GM19452 (cell line): ENCODE measurements at regions not wholly inside any gene's neighbourhood (a gene's known extent, or its start where the extent isn't known, plus 50 kb on each side); places are given as distances from the start of the nearest gene placed in this dataset.

Experiments
- ATAC-seq: cut with Tn5 transposase; IDR thresholded peaks from one replicate; pipeline ENCODE4 v1.9.1; 2021; ENCODE audit not compliant: unreplicated experiment

DNA sequence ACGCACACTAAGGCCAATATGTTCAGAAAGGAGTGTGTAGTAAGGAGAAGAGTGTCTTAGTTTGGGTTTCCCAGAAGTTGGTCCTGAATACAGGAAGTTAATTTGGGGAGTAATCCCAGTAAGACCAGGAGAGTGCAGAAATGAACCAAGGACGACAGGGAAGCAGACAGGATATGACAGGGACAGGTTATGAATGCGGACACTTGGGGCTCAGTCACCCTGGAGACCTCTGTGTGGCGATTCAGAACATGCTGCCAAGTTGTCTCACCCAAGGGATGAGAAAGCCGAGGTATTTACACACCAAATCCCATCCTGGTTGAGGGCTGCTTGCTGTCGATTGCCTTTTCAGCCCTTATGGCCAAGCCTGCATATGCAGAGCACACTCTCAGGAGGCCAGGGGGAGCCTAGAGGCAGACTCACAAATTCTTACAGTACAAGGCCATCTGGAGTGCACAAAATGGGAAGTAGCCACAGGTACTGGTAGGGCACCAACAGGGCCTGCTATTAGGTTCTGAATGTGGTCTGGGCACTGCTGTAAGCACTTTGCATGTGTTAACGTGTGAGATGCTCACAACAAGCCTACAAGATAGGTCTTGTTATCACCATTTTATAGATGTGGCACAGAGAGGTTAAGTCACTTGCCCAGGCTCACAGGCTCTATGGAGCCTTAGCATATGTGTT is 233.1 kb upstream of the ANKRD55 start:
- no peak for ATAC-seq

- ATAC-seq: no peak
Observed at GRCh38 chr5:56465769-56466135, 232.6 kb upstream of the ANKRD55 start.

- no peak for ATAC-seq
Observed at GRCh38 chr5:56464935-56465768, 232.0 kb upstream of the ANKRD55 start.

GRCh38 chr5:56463944-56464571 is 230.9 kb upstream of the ANKRD55 start:
- no peak for ATAC-seq

- ATAC-seq: no peak
Observed at GRCh38 chr5:56461584-56461983, 228.5 kb upstream of the ANKRD55 start.

- no peak for ATAC-seq
Observed at GRCh38 chr5:56460681-56461191, 227.6 kb upstream of the ANKRD55 start.

DNA sequence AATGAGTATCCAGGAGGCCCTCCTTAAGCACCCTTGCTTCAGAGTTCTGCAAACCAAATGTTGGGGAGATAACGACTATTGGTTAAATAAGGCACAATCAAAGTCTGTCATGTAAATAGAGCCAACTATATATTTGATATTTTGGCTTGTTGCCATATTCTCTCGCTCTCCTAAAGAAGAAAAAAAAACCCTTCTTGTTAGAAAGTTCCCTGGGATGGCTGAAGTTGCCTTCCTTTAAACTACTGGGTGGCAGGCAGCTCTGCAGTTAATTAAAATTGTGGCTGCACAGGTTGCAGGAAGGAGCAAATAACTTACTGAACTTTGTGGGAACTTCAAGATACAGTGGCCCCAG is 227.0 kb upstream of the ANKRD55 start:
- no peak for ATAC-seq

GRCh38 chr5:56459394-56460194 is 226.5 kb upstream of the ANKRD55 start:
- no peak for ATAC-seq

DNA sequence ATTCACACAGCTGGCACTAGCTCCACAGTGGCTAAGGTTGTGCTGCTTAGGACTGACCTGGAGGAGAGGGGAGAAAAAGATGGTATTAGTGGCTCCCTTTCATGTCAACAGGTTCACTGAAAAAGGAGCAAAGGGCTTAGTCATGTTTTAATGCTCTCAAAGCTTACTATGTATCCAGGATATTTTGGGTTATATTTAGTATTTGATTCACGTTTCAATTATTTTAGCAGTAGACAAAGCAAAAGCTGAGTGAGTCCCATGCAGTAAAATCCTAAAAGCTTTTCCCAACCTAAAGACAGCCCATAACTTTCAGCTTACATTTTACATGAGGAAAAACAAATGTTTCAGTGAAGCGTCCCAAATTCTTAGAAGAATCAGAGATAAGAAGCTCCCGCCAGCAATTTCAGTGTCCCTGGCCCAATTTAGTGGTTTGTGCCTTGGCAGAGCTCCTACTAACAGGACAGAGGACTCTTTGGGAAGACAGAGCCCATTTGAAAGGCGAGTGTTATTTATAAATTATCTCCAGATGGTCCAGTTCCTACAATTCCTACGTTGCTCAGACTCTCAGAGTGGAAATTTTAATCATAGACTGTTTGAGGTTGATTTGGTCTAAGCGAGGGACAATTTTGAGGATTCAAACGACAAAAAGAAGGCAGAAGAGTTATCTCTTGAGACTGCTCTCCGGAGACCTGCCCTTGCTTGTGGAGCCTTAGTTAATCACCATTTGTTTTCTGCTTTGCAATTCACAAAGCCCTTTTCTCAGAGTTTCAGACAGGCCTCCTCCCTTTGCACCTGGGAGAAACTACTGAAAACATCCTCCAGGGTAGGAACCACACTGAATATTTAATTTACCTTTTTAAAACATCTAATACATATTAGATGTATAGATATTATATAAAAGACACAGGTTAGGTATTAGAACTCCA is 225.0 kb upstream of the ANKRD55 start:
- no peak for ATAC-seq

DNA sequence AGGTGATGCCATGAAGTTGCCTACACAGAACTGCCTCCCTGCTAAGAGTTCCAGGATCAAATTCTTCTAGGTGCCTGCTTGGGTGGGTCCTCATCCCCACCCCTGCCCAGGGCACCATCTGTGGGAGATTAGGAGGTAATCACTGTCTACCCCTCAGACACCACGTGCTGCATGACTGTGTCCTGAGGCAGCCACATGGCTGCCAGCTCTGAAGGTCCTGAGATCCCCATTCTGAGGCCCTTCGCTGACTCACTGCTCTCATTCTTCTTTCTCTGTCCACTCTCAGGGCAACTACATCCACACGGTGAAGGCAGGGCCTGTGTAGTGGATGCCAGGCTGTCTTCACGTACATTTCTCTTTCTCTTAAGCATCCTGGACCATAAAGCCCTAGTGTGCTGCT is 222.9 kb upstream of the ANKRD55 start:
- ATAC-seq: no peak

- no peak for ATAC-seq
Observed at GRCh38 chr5:56455417-56455816, 222.3 kb upstream of the ANKRD55 start.

DNA sequence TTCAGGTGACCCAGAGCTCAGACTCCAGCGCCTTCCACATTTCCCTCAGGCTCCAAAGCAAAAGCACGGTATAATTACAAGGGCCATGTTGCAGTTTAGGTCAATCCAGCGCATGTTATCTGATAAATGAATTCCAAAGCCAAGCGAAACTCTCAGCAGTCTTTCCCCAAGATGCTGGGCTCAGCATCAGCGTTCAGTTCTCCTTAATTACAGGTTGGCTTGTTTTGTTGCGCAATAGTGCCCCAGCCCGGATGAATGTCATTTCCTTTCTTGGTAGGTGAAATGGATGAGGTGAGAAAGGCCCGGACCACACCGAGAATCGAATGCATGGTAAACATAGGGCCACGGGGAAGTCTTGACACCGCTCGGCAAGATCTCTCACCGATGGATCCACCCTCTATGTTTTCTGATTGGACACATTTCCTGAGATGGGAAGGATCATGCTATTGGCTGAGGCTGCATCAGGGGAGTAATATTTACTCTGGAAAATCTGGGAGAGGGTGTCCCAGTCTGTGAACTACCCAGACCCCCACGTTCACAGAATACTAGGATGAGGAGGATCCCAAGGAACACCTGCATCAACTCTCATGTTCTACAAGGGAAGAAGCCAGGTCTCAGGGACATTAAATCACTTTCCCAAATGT is 221.2 kb upstream of the ANKRD55 start:
- no peak for ATAC-seq

DNA sequence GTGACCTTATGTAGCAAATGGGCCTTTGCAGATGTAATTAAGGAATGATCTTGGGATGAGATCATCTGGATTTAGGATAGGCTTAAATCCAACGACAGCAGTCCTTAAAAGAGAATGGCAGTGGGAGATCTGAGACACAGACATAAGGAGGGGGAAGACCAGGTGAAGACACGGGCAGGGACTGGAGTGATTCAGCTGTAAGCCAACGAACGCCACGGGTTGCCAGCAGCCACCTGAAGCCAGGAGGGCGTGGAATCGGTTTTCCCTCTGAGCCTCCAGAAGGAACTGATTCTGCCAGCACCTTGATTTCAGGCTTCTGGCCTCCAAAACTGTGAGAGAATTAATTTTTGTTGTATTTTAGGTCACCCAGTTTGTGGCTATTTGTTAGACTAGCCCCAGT is 218.6 kb upstream of the ANKRD55 start:
- no peak for ATAC-seq

GRCh38 chr5:56450766-56451165 is 217.6 kb upstream of the ANKRD55 start:
- ATAC-seq: no peak

DNA sequence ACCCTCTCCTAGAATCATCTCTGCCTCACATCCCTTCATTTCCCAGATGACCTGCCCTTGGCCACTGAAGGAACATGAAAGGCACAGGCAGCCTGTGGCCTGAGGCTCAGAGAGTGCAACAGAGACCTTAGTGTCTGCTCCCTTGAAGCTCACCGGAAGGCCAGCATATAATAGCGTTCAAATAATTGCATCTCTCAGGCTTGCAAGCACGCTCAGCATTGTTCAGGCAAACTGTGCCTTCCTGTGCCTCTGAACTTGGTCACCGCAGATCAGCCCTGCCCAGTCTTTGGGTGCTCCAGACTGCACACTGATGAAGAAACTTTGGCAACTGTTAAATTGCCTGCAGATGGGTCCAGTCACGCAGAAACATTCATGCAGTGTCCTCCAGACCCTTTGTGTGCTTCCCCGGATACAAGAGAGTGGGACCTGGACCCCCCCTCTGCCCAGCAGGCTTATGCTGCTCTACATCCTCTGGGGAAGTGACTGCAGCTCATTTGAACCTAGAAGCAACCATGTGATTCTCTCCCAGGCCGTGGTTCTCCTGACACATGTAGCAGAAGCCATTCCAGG is 216.0 kb upstream of the ANKRD55 start:
- ATAC-seq: no peak

DNA sequence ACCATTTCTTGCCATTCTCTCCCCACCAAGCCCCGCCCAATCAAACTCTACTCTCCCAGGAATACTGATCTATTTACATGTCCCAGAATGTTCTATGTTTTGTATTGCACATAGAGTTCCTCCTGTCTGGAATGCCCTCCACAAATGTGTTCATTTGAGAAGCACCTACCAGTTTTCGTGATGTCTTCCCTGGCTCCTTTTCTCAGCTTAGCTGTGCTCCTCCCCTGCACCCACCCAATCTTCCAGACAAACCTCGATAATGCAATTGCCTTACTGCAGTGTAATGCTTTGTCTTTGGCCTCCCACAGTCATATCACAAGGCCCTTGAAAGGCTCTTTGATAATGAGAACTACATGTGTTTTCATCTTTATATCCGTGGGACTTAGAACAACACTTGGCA is 214.5 kb upstream of the ANKRD55 start:
- ATAC-seq: no peak

DNA sequence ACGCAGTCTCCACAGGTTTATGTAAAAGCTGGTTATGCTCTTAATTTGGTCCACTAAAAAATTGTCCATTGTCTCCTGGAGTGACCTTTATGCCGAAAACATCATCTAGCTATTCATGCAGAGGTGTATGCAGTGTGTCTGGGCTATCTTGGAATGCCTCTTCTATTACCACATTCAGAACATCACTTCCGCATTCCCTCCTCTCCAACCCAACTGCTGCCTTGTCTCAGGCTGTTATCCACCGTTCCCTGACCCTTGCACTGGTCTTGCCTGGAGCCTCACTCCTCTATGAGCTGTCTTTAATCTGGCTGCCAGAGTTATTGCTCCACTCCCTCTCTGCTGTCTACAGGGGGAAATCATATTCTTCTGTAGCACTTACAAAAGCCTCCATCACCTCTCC is 214.1 kb upstream of the ANKRD55 start:
- ATAC-seq: no peak

DNA sequence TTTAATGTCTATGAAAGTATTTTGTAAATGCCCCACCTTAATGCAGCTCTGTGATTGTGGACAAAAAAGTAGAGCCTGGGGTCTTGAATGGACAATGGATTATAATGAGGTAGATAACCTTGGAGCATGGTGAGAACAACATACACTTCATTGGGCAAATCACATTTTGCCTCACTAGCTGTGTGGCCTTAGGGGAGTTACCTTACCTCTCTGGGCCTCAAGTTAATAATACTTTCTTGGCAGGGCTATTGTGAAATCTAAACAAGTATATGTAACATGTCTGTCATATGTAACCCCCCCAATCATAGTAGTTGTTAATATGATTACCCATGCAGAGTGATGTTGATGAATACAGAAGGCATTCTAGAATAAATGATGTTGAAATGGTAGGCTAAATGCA is 213.6 kb upstream of the ANKRD55 start:
- no peak for ATAC-seq

- ATAC-seq: no peak
Observed at GRCh38 chr5:56443826-56444225, 210.7 kb upstream of the ANKRD55 start.
